ENCODE measurements at regions not wholly inside any gene's neighbourhood (a gene's known extent, or its start where the extent isn't known, plus 50 kb on each side); places are given as distances from the start of the nearest gene placed in this dataset.
"Not testable (repeated sequence)": the region's sequence is repeated elsewhere in the genome, so short reads cannot be mapped to it uniquely, and the experiment has no call there.

DNA sequence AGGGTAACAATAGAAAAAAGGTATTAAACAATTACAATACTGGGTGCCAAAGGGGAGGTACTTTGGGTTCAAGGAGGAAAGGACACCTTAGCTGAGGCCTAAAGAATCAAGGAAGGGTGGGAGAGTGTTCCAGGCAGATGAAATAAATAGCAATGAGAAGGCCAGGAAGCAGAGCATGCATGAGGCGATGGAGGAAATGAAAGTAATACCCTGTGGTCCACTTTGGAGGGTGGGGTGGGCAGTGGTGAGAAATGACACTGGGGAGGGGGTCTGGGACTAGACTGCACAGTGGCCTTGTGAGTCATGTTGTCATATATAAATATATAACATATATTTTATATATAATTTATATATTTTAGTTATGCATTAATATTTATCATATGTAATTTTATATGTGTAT is 55.9 kb downstream of the BHLHE40 start:
- DNase-seq: no peak

DNA sequence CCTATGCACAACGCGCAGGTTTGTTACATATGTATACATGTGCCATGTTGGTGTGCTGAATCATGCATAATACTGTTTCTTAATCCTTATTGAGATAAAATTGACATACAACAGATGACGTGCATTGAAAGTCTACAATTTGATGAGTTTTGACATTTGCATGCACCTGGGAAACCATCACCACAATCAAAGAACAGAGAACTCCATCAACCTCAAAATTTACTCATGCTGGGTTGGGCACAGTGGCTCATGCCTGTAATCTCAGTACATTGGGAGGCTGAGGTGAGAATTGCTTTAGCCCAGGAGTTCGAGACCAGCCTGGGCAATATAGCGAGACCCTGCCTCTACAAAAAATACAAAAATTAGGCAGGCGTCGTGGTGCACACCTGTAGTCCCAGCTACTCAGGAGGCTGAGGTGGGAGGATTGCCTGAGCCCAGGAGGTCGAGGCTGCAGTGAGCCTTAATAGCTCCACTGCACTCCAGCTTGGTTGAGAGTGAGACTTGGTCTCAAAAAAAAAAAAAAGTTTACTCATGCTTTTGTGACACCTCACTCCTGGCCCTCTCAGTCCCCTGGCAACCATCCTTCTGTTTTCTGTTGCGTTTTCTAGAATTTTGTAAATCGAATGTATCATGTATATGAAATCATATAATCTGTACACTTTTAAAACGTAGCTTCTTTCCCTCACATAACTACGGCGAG is 56.6 kb downstream of the BHLHE40 start:
- DNase-seq: no peak

DNA sequence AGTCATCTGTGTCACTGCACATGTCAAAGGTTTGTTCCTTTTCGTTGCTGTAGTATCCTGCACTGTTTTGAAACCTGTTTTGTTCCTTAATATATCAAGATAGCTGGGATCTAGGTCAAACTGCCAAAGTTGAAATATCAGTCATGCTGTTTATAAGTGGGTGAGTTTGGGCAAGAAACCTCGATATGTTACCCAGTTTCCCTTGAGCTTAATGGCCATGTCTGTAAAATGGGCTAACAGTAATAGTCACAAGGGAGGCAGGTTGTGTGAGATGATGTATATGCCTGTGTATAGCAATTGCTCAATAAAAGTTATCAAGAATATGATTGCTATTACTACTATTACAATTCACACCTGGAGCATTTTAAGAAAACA is 57.1 kb downstream of the BHLHE40 start:
- DNase-seq: no peak

DNA sequence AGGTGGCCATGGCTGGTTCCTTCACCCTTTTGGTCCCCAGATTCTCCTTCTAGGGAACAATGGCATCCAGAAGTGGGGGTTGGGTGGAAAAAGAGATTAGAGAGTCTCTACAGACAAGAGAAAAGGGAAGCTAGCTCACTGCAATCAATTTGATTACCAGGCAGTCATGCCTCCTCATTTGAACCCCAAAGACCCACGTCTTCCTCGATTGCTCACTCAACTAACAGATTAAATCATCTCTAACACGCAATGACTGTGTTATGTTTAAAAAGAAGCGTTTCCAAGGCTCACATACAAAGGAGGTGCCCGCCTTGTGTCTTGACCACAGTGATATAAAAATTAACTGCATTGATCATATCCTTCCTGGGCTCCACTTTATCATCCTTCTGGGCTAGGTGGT is 57.6 kb downstream of the BHLHE40 start:
- DNase-seq: no peak

DNA sequence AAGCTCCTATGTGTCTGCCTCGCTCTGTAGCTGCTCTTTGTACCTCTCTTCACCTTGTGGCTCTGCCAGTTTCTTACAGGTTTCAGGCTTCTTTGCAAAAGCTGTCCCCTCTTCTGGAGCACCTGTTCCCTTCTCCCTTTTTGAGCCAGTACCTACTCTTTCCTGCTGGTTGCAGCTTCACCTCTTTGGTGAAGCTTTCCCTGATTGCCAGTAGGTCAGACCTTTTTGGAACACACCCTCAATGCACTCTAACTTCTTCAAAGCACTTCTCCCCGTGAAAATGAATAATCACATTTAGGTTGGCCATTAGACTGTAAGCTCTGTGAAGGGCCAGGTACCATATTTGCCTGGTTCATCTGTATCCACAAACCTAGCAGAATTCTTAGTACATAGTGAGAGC is 60.3 kb downstream of the BHLHE40 start:
- DNase-seq: no peak

DNA sequence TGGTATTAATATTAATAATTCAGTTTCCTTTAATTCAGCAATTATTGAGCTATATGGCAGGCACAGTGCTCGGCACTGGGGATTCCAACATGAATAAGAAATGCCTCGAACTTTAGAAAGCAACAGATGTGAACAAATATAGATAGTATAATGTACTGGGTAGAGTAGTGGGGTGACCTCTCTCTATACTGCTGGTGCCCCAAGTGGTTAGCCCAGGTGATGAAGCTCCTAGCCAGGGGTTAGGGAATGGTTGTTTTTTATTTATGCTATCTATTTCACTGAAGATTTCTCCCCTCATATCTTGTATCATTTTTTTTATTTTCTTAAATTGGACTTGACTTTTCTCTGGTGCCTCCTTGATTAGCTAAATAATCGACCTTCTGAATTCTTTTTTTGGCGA is 62.1 kb downstream of the BHLHE40 start:
- DNase-seq: no peak

DNA sequence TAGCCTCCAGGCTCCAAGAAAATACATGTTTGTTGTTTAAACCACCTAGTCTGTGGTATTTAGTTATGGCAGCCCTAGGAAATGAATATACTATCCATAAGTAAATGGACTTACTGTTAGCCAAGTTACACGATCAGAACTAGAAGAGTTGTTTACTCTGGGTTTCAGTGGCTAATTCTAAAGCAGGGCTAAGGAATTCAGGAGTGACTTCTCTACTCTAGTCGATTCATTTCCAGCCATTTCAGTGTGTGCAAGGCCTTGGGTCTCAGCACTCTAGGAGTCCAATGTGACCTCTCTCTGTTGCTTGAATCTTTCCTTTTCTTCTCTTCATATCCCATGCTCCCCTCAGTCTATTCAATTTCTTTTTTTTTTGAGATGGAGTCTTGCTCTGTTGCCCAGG is 66.7 kb downstream of the BHLHE40 start:
- DNase-seq: no peak

DNA sequence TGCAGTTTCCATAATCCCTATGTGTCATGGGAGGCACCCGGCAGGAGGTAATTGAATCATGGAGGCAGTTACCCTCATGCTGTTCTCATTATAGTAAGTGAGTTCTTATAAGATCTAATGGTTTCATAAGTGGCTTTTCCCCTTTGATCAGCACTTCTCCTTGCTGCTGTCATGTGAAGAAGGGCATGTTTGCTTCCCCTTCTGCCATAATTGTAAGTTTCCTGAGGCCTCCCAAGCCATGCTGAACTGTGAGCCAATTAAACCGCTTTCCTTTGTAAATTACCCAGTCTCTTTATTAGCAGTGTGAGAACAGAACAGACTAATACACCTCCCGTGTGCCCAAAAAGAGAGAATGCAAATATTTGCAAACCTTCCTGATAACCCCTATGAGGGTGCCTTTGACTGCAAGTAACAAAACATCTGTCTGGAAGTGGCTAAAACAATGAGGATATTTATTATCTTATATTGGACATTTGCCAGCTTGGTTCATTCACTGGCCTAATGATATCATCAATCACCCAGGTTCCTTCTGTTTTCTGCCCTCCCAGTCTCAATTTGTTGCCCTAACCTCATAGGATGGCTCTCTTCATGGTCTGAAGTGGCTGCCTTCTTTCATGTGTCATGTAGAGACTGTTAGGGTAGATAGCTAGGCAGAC is 68.7 kb downstream of the BHLHE40 start:
- no peak for DNase-seq

DNA sequence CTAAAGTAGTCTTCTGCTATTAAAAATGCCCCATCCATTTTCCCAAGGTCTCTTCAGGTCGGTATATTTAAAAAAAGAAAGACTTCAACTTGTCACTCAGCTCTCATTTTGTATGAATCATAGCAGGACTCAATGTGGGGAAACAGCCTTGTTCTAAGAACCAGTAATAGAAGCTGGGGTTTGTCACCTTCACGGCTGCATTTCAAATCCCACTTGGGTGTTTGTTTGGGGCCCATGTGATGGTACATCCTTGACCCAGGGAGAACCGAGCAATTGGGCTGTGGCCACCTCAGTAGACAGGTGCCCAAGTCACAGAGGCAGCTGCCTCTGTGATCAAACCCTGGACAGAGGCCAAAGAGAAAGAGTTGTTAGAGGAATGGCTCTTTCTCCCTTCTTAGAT is 70.3 kb upstream of the ARL8B start:
- no peak for DNase-seq

DNA sequence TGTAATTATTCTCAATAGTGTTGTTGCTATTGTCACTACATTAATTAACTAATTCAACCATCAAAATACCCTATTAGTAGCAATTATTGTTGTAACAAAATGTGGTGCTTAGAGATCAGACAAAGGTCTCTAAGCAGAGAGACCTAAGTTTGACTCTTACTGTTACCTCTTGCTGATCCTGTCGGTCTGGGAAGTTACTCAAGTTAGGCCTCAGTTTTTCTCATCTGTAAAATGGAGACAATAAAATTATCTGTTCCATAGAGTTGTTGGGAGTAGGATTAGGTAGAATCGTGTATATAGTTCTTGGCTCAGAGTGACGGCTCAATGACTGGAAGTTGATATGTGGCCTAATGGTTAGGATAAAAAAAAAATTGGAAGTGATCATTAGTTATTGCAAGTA is 69.8 kb upstream of the ARL8B start:
- no peak for DNase-seq

DNA sequence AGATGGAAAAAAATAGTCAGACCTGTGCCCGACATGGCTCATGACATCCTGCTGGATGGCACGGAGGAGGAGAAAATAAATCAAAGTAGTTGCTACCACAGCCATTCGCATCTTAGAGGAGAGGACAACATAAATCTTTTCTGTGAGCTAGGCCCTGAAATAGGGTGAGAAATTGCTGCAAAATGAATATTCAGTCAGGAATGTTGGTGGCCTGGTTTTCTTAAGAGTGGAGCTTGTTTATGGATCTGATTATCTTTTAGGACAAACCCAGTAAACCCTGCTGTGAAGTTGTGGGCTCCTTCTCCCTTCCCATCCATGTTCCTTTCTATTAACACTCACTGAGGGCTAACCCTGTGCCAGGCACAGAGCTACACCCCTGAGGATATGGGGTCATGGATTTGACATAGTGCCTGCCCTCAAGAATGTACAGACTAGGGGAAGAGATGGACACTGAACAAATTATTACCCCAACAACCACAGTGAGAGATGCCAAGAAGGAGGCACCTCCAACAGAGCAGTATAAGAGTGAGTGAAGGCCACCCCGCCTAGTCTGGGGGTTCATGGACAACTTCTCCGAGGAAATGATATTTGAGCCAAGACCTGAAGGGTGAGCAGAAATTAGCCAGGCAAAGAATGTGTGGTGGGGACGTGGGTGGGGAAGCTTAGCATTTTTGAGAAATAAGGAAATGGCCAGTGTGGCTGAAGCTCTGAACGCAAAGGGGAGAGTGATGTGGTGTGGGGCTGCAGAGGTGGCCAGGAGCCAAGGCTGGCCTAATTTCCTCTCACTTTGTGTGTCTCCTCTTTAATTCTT is 68.9 kb upstream of the ARL8B start:
- no peak for DNase-seq

DNA sequence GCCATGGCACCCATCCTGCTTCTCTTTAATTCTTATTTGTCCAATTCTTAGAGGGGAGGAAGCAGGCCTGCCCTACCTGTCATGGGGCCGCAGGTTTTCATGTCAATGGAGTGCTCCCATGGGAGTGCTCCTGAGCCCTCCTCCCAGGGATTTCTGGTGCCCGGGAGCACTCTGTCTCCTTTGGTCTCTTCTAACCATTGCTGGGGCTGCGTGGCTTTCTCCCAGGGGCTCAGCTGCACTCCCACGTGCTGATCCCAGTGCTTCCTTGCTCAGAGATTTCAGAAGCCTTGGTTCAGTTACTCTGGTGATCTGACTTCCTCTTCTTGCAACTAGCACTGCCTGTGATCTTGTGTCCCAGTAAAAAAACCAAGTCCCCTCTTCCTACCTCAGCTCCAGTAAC is 68.0 kb upstream of the ARL8B start:
- DNase-seq: no peak

DNA sequence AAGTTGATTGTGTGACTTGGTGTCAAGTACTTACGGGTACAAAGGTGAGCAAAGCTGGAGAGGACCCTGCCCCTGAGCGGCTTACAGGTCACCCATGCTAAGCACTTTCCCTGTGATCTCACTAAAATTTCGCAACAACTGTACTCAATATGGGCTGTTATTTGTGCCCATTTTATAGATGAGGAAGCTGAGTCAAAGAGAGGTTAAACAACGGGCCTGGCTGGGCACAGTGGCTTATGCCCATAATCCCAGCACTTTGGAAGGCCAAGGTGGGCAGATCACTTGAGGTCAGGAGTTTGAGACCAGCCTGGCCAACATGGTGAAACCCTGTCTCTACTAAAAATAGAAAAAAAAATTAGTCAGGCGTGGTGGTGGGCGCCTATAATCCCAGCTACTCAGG is 67.5 kb upstream of the ARL8B start:
- DNase-seq: not testable (repeated sequence)

DNA sequence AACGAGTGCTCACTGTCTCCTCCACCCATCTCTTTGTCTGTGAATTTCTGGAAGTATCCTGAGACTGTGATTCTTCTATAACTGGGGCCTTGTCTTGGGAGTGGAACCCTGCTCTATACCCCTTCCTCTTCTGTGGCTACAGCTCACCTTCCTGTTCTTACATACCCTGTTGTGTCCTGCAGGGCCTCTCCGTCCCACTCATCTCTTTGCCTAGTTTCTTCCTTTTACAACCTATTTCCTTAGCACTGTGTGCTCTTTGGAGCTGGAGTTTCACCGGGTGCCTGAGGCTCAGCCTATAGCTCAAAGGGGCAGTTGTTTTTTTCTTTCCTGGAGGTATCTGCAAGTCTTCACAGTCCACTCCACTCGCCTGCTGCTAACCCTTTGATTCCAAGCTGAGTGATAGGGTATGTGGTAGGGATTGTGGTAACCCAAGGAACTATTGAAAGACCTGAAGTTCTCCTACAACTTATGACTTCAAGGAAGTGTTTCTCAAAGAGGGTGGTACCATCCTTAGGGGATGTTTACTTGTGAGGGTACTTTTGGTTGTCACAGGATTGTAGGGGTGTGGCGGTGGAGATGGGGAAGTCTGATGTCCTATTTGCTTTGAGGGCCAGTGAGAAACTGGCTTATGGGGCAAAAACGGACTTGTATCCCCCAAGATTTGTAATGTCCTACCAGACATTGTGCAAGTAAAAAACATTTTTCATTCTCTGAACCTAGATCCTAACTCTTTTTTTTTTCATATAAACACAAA is 66.6 kb upstream of the ARL8B start:
- no peak for DNase-seq

DNA sequence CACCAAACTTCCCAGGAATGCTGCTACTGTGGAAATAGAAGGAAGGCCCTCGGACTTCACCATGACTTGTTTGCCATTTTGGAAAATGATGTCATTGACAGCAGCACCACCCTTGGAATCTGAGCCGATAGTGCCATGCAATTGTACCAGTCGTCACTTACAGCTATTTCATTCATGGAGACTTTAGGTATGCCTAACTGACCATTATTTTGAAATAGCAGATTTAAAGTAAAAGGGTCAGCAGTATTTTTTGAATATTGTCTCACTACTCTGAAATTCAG is 66.0 kb upstream of the ARL8B start:
- no peak for DNase-seq

DNA sequence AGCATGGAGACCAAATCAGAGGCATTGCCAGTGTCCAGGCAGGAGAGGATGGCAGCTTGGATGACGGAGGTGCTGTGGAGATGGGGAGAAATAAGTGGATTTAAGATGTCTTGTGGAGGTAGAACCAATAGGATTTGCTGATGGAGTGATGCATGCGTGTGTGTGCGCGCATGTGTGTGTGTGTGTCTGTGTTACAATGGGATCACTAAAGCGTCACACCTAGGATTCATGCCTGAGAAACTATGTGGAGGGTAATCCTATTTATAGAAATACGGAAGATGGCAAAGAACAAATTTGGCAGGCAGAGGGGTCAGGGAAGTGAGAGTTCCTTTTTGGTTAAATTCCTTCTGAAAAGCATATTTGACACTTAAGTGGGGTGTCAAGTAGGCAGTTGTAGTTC is 64.8 kb upstream of the ARL8B start:
- DNase-seq: no peak

DNA sequence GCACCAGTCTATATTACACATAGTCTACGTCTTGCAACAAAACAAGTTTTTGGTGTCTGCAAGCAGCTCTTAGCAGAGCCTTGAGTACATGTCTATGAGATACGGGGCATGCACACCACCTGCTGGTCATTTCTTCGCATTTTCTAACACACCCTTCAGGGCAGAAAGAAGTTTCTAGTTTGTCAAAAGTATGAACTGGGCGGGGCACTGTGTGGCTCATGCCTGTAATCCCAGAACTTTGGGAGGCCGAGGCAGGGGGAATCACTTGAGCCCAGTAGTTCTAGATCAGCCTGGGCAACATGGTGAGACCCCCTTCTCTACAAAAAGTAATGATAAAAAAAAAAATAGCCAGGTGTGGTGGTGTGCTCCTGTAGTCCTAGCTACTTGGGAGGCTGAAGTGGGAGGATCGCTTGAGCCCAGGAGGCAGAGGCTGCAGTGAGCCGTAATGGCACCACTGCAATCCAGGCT is 64.2 kb upstream of the ARL8B start:
- DNase-seq: peak; percentile 85

DNA sequence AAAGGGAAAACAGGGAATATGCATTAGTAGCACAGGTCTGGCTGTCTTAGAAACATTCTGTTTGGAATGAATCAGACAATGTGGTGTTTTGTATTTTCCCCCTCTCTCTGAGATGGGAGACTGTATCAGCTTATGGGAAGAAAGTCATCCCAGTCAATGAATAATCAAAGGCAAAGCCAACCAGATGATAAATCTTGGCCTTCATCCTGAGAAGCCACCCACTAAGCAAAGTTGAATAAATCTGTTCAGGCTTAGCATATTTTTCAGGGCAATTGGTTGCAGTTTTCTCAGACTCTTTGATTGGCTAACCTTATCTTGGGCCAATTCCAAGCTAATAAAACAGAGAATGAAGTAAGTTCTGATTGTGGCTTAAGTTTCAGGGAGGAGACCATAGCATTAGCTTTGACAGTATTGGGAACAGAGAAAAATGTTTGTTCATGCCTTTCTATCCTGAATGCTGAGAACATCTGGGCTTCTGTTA is 63.6 kb upstream of the ARL8B start:
- DNase-seq: no peak

DNA sequence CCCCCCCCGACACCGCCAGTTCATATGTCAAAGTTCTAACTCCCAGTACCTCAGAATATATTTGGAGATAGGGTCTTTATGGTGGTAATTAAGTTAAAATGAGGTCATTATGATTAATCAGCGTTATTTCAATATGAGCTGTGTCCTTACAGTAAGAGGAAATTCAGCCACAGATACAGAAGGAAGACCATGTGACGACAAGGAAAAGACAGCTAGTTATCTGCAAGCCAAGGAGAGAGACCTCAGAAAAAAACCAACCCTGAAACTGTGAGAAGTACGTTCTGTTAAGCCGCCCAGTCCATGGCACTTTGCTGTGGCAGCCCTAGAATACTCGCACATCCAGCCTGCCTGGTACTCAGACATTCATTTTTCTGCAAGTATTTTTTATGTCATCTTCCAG is 62.3 kb upstream of the ARL8B start:
- DNase-seq: no peak

DNA sequence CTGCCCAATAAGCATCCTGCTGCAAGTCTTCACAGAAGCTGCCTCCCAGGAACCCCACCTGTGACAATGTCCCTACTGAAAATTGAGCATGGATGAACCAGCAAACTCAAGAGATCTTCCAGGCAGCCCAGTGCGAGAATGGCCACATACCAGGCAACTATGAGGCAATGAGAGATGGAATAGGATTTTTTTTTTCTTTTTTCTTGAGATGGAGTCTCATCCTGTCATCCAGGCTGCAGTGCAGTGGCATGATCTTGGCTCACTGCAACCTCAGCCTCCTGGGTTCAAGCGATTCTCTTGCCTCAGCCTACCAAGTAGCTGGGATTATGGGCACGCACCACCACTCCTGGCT is 60.9 kb upstream of the ARL8B start:
- DNase-seq: no peak

DNA sequence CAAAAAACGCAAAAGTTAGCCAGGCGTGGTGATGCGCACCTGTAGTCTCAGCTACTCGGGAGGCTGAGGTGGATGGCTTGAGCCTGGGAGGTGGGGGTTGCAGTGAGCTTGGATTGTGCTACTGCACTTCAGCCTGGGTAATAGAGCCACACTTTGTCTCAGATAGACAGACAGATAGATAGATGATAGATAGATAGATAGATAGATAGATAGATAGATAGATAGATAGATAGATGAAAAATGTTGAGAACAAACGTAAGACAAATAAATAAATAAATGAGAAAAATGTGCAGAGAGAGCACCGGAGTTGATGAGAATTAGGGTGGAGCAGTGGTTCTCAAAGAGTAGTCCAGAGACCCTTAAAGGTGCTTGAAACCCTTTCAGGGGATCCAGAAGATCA is 58.4 kb upstream of the ARL8B start:
- DNase-seq: no peak

DNA sequence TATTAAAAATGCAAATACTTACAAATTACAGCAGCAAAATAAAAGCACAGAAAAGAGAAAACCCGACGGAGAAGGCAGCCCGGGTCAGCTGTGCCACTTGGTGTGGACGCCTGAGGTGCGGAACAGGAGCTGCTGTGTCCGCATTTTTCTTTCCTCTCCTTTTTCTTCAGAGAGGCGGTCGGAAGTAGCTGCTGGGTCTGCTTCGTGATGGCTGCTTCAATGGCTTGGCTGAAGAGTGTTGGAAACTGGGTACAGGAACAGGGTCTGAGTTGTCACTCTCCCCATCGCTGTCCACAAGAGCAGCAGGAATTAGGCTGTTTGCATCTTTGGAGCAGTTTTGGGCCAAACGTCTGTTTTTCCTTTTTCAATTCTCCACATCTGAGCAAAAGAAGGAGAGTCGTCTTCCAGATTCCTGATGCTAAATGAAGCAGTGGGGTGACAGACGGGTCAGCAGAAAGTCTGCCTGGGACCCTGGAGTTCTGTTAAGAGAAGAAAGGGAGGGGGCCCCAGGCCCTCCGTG is 53.5 kb upstream of the ARL8B start:
- DNase-seq: no peak

DNA sequence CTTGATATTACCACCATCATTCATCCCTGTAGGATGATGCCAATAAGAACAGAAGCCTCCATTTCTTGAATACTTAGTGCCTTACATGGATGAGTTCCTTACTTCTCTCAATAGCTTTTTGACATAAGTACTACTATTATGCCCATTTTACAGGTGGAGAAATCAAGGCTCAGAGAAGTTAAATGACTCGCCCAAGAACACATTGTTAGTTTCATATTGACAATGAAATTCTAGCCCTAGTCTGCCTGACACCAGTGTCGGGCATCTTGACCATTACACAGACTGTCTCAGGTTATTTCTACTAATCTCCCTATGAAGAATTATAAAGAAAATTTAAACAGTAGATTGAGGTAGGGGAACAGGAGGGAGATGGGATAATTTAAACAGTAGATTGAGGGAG is 52.5 kb upstream of the ARL8B start:
- no peak for DNase-seq
